H7 (cell line): ENCODE measurements at regions not wholly inside any gene's neighbourhood (a gene's known extent, or its start where the extent isn't known, plus 50 kb on each side); places are given as distances from the start of the nearest gene placed in this dataset.

ENCODE experiments used
- DNase-seq: peaks from one replicate; pipeline ENCODE4 v3.0.0; 2012
- H3K27me3 ChIP-seq: 2 replicates; pipeline ENCODE4 v1.6.0; 2011; ENCODE audit warnings: mild to moderate bottlenecking, low read length; ENCODE audit not compliant: control insufficient read depth, insufficient read depth
- H3K36me3 ChIP-seq: replicated peaks from 2 replicates; pipeline ENCODE4 v1.5.1; 2011; ENCODE audit warnings: low read length; ENCODE audit not compliant: control insufficient read depth, insufficient read depth
- H3K4me3 ChIP-seq: 2 replicates; pipeline ENCODE4 v1.5.1; 2011; ENCODE audit warnings: low read depth, mild to moderate bottlenecking, control low read depth, low read length, moderate library complexity; ENCODE audit not compliant: insufficient read depth

- no peaks in the 10 kb centered on the region for H3K36me3 ChIP-seq
- no peaks in the 10 kb centered on the region for H3K27me3 ChIP-seq
- no peak for DNase-seq
- no peak overlapping the region for H3K4me3 ChIP-seq
These were observed 724.9 kb upstream of the SOX9 start for GRCh38 chr17:71395901-71396300.

GRCh38 chr17:71396711-71397110 lies 724.1 kb upstream of the SOX9 start:
- no peak for DNase-seq
- Histone ChIP-seq H3K4me3 (no peak overlapping the region), H3K36me3 (no peaks in the 10 kb centered on the region), H3K27me3 (no peaks in the 10 kb centered on the region)

GRCh38 chr17:71398025-71398424 lies 722.8 kb upstream of the SOX9 start:
- no peaks in the 10 kb centered on the region for H3K27me3 ChIP-seq
- no peak overlapping the region for H3K4me3 ChIP-seq
- DNase-seq = no peak
- H3K36me3 ChIP-seq = no peaks in the 10 kb centered on the region

GRCh38 chr17:71398800-71399219 lies 722.0 kb upstream of the SOX9 start:
- H3K36me3 ChIP-seq = no peaks in the 10 kb centered on the region
- H3K27me3 ChIP-seq = no peaks in the 10 kb centered on the region
- H3K4me3 ChIP-seq = no peak overlapping the region
- peak; percentile 20 for DNase-seq

GRCh38 chr17:71399221-71399620 lies 721.6 kb upstream of the SOX9 start:
- Histone ChIP-seq H3K36me3 (no peaks in the 10 kb centered on the region), H3K4me3 (no peak overlapping the region), H3K27me3 (no peaks in the 10 kb centered on the region)
- no peak for DNase-seq

GRCh38 chr17:71399649-71400048 lies 721.2 kb upstream of the SOX9 start:
- Histone ChIP-seq H3K36me3 (no peaks in the 10 kb centered on the region), H3K4me3 (no peak overlapping the region), H3K27me3 (no peaks in the 10 kb centered on the region)
- DNase-seq = no peak

- no peak for DNase-seq
- Histone ChIP-seq H3K4me3 (no peak overlapping the region), H3K27me3 (no peaks in the 10 kb centered on the region), H3K36me3 (no peaks in the 10 kb centered on the region)
These were observed 718.8 kb upstream of the SOX9 start for GRCh38 chr17:71402007-71402406.

GRCh38 chr17:71402661-71403141 lies 718.1 kb upstream of the SOX9 start:
- DNase-seq = no peak
- no peaks in the 10 kb centered on the region for H3K36me3 ChIP-seq
- H3K27me3 ChIP-seq = no peaks in the 10 kb centered on the region
- H3K4me3 ChIP-seq = no peak overlapping the region

- Histone ChIP-seq H3K27me3 (no peaks in the 10 kb centered on the region), H3K4me3 (no peak overlapping the region), H3K36me3 (no peaks in the 10 kb centered on the region)
- no peak for DNase-seq
These were observed 715.7 kb upstream of the SOX9 start for GRCh38 chr17:71405101-71405500.

GRCh38 chr17:71407981-71408380 lies 712.8 kb upstream of the SOX9 start:
- Histone ChIP-seq H3K27me3 (no peaks in the 10 kb centered on the region), H3K36me3 (no peaks in the 10 kb centered on the region), H3K4me3 (no peak overlapping the region)
- no peak for DNase-seq

- Histone ChIP-seq H3K36me3 (no peaks in the 10 kb centered on the region), H3K27me3 (no peaks in the 10 kb centered on the region), H3K4me3 (no peak overlapping the region)
- DNase-seq = no peak
These were observed 711.7 kb upstream of the SOX9 start for GRCh38 chr17:71409137-71409536.

GRCh38 chr17:71409712-71410111 lies 711.1 kb upstream of the SOX9 start:
- no peak for DNase-seq
- Histone ChIP-seq H3K36me3 (no peaks in the 10 kb centered on the region), H3K4me3 (no peak overlapping the region), H3K27me3 (no peaks in the 10 kb centered on the region)

GRCh38 chr17:71412803-71413202 lies 708.0 kb upstream of the SOX9 start:
- no peak for DNase-seq
- no peak overlapping the region for H3K4me3 ChIP-seq
- H3K36me3 ChIP-seq = no peaks in the 10 kb centered on the region
- no peaks in the 10 kb centered on the region for H3K27me3 ChIP-seq

- H3K36me3 ChIP-seq = no peaks in the 10 kb centered on the region
- no peak overlapping the region for H3K4me3 ChIP-seq
- no peaks in the 10 kb centered on the region for H3K27me3 ChIP-seq
- DNase-seq = no peak
These were observed 706.9 kb upstream of the SOX9 start for GRCh38 chr17:71413935-71414334.

GRCh38 chr17:71417142-71417541 lies 703.7 kb upstream of the SOX9 start:
- Histone ChIP-seq H3K4me3 (no peak overlapping the region), H3K36me3 (no peaks in the 10 kb centered on the region), H3K27me3 (no peaks in the 10 kb centered on the region)
- DNase-seq = no peak

- no peaks in the 10 kb centered on the region for H3K36me3 ChIP-seq
- H3K4me3 ChIP-seq = no peak overlapping the region
- no peak for DNase-seq
- no peaks in the 10 kb centered on the region for H3K27me3 ChIP-seq
These were observed 697.9 kb upstream of the SOX9 start for GRCh38 chr17:71422968-71423367.
